ENCODE measurements at regions not wholly inside any gene's neighbourhood (a gene's known extent, or its start where the extent isn't known, plus 50 kb on each side); places are given as distances from the start of the nearest gene placed in this dataset.
A peak's percentile ranks its signal among the peaks of the same experiment; 100 is the strongest.
"Not testable (repeated sequence)": the region's sequence is repeated elsewhere in the genome, so short reads cannot be mapped to it uniquely, and the experiment has no call there.

GRCh38 chr1:94677714-94678113 is 136.2 kb upstream of the F3 start:
- DNase-seq (ENCODE audit: low read depth, low spot score): no peak

DNA sequence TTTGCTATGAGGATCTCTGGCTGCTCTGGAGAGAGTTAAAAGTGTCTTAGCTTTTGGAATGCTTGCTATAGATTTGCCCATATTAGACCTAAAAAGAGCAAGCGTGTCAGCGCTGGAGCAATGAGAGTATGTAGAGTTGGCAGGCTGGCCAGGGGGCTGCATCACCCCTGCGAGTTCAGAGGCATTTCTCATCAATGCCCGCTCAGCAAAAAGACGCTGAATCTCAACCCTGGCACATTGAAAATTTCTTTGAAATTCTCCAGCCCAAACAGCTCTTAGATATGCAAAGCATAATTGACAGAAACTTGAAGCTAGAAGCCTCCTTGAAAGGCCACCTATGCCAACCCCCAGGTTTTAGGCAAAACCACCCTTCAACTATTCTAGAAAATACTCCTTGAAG is 135.5 kb upstream of the F3 start:
- no peak for DNase-seq (ENCODE audit: low read depth, low spot score)
- H3K27ac ChIP-seq: peak overlapping the region; percentile 4

More at GRCh38 chr1:94677714-94678113, 136.2 kb upstream of the F3 start:
- no peak overlapping the region for H3K27ac ChIP-seq

DNA sequence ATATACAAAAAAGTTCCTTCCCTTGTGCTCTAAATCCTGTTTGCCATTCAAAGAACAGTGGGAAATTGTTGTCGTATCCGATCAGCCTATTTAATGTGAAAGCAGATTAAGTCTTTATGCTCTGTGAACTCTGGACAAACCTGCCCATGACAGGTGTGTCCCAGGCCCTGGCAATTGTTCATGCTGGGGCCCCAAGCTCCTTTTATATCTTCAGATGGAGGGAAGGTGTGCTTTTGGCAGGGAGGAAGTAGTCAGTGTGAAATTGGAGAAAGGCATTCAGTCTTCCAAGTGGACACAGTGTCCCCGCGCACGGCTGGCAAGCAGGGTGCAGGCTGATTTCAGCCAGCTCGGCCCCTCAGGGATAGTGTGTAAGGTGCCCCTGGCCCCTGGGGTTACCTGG is 135.1 kb upstream of the F3 start:
- H3K27ac ChIP-seq: peak overlapping the region; percentile 4
- DNase-seq (ENCODE audit: low read depth, low spot score): no peak

- H3K27ac ChIP-seq: no peak overlapping the region
- DNase-seq (ENCODE audit: low read depth, low spot score): no peak
Observed at GRCh38 chr1:94675373-94675772, 133.8 kb upstream of the F3 start.

DNA sequence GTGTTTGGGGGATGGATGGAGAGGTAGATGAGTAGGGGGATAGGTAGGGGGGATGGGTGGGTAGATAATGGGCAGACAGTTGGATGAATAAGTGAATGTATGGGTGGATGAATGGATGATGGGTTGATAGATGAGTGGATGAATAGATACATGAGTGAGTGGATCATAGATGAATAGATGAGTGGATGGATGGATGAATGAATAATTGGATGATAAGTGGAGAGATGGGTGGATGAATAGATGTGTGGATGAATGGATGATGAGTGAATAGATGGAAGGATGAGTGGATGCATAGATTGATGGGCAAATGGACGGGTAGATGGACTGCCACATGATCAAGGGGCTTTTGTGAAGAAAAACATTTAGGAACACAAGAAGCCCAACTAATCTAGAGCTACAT is 133.3 kb upstream of the F3 start:
- H3K27ac ChIP-seq: no peak overlapping the region
- no peak for DNase-seq (ENCODE audit: low read depth, low spot score)

- DNase-seq (ENCODE audit: low read depth, low spot score): no peak
- no peak overlapping the region for H3K27ac ChIP-seq
Observed at GRCh38 chr1:94672934-94673333, 131.4 kb upstream of the F3 start.

DNA sequence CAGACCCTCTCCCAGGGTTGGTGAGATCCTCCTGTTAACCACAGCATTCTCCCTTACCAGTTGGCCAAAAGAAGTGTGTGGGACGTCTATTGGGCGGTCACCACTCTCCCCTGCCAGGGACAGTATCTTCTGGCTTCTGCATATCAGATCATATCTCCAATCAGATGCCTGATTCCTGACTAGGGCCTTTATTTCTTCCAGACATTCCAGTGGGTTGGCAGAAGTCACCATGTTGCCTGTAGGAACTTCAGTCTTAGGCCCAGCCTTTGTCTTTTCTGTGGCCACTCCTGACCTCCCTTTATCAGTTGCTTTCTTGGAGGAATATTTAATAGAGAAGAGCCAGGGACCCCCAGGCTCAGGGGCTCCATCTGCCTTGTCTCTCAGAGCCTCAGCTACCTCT is 130.4 kb upstream of the F3 start:
- DNase-seq (ENCODE audit: low read depth, low spot score): no peak
- no peak overlapping the region for H3K27ac ChIP-seq

DNA sequence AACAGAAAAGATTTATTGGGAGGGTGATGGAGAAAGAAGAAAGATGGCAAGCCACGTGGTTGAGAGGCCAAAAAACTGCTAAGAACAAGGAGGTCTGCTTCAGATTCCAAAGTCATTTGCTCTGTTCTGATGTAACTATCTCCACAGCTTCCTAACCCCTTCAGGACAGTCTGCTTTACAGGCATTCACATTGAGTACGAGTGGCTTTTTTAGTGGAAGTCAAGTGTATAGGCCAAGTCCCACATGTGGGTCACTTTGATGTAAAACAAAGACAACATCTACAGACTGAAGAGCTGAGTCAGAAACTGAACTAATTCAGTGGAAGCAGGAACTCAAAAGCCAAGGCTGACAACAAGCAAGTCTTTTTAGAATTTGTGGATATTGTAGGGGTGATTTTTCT is 128.7 kb upstream of the F3 start:
- H3K27ac ChIP-seq: no peak overlapping the region
- no peak for DNase-seq (ENCODE audit: low read depth, low spot score)

DNA sequence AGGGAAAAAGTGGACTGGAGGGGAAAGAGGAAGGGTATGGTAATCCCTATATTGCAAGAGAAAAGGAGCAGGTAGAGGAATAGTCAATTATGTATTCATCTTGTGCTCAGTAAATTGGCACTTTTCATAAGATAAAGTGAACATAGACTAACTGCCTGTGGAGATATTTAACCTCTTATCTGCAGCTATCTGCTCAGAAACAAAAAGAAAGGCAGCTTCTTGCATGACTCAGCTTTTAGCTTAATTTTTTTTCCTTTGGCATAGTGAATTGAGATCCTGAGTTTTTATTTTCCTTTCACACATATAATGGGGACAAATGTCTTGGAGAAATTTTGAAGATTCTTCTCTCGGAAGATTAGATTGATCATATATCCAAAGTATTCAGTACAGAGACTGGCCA is 127.6 kb upstream of the F3 start:
- DNase-seq (ENCODE audit: low read depth, low spot score): no peak
- no peak overlapping the region for H3K27ac ChIP-seq

GRCh38 chr1:94668528-94668927 is 127.0 kb upstream of the F3 start:
- no peak for DNase-seq (ENCODE audit: low read depth, low spot score)

GRCh38 chr1:94667818-94668217 is 126.3 kb upstream of the F3 start:
- no peak for DNase-seq (ENCODE audit: low read depth, low spot score)
- no peak overlapping the region for H3K27ac ChIP-seq

More at GRCh38 chr1:94668528-94668927, 127.0 kb upstream of the F3 start:
- H3K27ac ChIP-seq: no peak overlapping the region

GRCh38 chr1:94666797-94667196 is 125.2 kb upstream of the F3 start:
- no peak for DNase-seq (ENCODE audit: low read depth, low spot score)
- H3K27ac ChIP-seq: no peak overlapping the region

DNA sequence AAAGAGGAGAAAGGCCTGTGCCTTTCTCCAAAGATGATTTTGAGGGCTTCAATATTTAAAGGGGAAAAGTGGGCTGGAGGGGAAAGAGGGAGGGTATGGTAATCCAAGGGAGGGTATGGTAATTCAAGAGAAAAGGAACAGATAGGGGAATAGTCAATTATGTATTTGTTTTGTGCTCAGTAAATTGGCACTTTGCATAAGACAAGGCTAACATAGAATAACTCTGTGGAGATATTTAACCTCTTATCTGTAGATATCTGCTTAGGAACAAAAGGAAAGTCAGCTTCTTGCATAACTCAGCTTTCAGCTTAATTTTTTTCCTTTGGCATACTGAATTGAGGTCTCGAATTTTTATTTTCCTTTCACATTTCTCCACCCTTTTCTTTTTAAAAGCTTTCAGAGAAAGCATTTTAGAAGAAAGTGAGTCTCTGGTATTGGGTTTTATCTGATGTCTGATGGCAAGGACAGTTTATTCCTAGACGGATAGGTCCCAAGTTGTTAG is 119.9 kb upstream of the F3 start:
- no peak for DNase-seq (ENCODE audit: low read depth, low spot score)
- peak overlapping the region; percentile 96 for H3K27ac ChIP-seq

DNA sequence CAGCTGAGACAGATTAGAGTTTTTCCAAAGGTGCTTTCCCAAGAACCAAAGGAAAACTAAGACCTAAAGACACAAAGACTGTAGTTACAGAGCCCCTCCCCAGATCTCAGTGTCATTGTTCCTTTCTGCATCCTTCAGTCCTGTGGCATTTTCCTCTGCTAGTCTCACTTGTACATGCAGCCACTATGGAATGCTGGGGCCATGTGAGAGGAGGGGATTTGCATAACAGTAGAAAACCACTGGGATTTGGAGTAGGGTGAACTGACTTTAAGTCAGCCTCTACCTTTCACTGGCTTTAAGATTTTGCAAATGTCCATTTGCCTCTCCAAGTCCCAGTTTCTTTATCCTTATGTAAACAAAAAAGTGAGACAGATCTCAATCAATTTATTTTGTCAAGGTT is 119.4 kb upstream of the F3 start:
- peak overlapping the region; percentile 96 for H3K27ac ChIP-seq
- DNase-seq (ENCODE audit: low read depth, low spot score): no peak

DNA sequence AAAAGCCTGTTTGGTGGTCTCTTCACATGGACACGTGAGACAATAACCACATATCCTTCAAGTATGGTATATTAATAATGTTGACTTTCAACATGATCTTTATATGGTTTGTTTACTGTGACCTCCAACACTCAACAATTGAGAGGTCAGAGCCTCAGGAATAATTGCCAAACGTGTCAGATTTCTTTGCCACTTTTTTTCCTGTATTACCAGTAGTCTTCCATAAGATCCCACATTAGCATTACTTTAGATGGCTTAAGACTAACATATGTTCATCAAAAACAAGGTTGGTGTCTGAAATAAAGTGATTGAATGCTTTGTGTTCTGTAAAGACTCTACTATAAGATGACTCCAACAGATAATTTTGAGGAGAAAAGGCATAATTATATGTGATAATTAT is 118.7 kb upstream of the F3 start:
- DNase-seq (ENCODE audit: low read depth, low spot score): no peak
- H3K27ac ChIP-seq: peak overlapping the region; percentile 96

- peak overlapping the region; percentile 96 for H3K27ac ChIP-seq
- DNase-seq (ENCODE audit: low read depth, low spot score): not testable (repeated sequence)
Observed at GRCh38 chr1:94659202-94659601, 117.6 kb upstream of the F3 start.

DNA sequence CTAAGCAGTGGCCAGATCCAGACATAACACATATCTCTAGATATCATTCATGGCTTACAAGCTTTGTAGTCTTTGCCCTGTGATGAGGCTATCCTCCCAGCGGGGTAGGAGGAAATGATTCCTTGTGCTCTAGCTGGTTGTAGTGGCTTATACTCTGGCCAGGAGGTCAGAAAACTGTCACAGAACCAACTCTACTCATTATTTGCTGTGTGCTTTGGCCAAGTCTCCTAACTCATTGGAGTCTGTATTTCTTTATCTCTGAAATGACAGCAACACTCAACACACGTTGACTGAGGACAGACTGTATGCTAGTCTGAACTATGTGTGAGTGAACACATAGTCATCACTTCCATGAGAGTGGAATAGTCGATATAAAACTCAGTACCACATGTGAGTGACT is 116.7 kb upstream of the F3 start:
- peak overlapping the region; percentile 96 for H3K27ac ChIP-seq
- no peak for DNase-seq (ENCODE audit: low read depth, low spot score)

- H3K27ac ChIP-seq: peak overlapping the region; percentile 96
- not testable (repeated sequence) for DNase-seq (ENCODE audit: low read depth, low spot score)
Observed at GRCh38 chr1:94657776-94658175, 116.2 kb upstream of the F3 start.

- H3K27ac ChIP-seq: peak overlapping the region; percentile 96
- no peak for DNase-seq (ENCODE audit: low read depth, low spot score)
Observed at GRCh38 chr1:94656967-94657366, 115.4 kb upstream of the F3 start.

- H3K27ac ChIP-seq: peak overlapping the region; percentile 96
- no peak for DNase-seq (ENCODE audit: low read depth, low spot score)
Observed at GRCh38 chr1:94654919-94655318, 113.4 kb upstream of the F3 start.

DNA sequence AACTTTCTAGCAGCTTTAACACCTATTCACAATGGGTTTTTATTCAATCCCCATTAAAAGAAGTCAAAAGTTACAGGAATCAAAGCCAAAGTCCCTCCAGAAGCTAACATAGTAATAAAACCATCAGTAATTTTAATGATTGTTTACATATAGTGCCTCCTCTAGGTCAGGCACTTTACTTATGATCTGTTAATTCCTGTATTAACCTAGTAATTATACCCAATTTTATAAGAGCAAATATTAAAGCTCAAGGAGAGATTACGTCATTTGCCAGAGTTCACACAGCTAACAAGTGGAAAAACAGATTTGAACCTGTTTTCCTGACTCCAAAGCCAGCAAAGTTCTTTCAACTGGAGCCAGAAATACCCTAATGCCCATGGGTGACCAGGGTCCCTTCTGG is 112.9 kb upstream of the F3 start:
- DNase-seq (ENCODE audit: low read depth, low spot score): no peak

DNA sequence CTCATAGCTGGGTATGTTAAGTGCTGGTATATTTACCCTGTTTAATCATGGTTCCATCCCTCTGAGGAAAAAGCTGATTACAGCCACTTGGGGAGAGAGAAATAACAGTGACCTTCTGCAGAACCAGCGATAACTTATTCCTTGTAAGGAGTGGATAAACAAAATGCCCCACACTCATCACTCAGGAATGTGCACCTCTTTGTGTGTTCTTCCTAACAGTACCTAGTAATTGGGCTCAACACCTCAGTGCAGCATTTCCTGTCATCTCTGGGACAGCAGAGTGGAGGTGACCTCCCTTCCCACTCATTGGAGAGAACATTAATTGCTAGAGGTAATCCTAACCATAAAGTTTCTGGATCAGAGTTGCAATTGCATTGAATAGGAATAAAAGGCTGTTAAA is 112.5 kb upstream of the F3 start:
- peak overlapping the region; percentile 96 for H3K27ac ChIP-seq
- no peak for DNase-seq (ENCODE audit: low read depth, low spot score)

More for the DNA sequence above, 112.9 kb upstream of the F3 start:
- H3K27ac ChIP-seq: peak overlapping the region; percentile 96

DNA sequence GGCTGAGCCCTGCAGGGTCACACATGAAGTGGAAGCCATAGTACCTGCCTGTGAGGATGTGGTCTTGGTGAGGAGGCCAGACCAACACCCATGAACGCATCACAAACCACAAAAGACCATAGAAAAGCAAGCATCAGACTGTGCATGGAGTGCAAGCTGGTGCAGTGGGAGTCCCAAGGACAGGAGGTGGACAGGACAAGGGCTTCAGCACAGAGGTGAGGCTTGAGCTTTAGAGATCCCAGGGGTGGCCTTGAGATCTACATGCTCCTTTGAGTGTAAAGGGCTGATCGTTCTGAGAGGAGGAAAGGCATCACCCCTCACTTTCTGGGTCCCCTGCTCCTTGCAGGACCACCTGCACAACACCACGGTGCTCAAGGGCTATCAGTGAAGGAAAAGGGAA is 111.9 kb upstream of the F3 start:
- peak overlapping the region; percentile 96 for H3K27ac ChIP-seq
- no peak for DNase-seq (ENCODE audit: low read depth, low spot score)
